ENCODE measurements at regions not wholly inside any gene's neighbourhood (a gene's known extent, or its start where the extent isn't known, plus 50 kb on each side); places are given as distances from the start of the nearest gene placed in this dataset.

DNA sequence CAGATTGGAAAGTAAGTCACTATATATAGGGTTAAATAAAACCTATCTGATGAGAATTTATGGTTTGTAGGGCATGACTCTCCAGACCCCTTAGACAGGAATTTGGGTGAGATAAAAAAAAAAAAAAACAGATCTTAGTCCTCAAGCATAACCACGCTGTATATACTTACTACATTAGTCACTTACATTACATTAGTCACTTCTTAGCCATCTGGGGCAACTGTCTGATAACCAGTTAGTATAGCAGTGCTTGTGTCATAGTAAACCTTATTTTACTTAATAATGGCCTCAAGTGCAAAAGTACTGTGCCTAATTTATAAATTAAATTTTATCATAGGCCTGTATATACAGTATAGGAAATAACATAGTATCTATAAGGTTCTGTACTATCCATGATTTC lies 60.2 kb upstream of the RPS6KA6 start:
- no peak for TF ChIP-seq EZH2 (IDR thresholded peaks at IDR 0.05; ENCODE audit: insufficient read depth, poor library complexity, severe bottlenecking)
- TF ChIP-seq EZH2phosphoT487 (IDR thresholded peaks at IDR 0.05; ENCODE audit: insufficient read depth, low read depth) = no peak

Data from GM23248 (cell line).